IMR-90 (cell line): ENCODE measurements at regions not wholly inside any gene's neighbourhood (a gene's known extent, or its start where the extent isn't known, plus 50 kb on each side); places are given as distances from the start of the nearest gene placed in this dataset.

Source experiments
- ATAC-seq: fragments of 200-7000 bp; cut with Tn5 transposase; 2 replicates; pipeline ENCODE4 v1.9.1; 2020; ENCODE audit warnings: low read depth, mild to moderate bottlenecking, moderate library complexity
- BruUV-seq: library from RNA; stranded (reverse); fragments of 400-500 nt; replicated peaks from 2 replicates; lab custom pipeline; 2021; lab: Mats Ljungman, UMichigan
- CTCF ChIA-PET: fragments of 300-600 bp; formaldehyde crosslinking; extraction: SDS; loops from one replicate; lab custom pipeline; 2021; ENCODE audit warnings: antibody characterized with exemption; lab: Yijun Ruan, JAX
- POLR2A ChIA-PET: fragments of 300-600 bp; sonication (Branson Sonifier 250); formaldehyde crosslinking; loops from one replicate; lab custom pipeline; 2022; ENCODE audit warnings: antibody characterized with exemption; ENCODE audit not compliant: unreplicated experiment; lab: Charles Lee
- DNase-seq: peaks from one replicate; pipeline ENCODE4 v3.0.0; 2013
- H2AFZ ChIP-seq: replicated peaks from 2 replicates; pipeline ENCODE3; 2013; ENCODE audit warnings: low read length, mild to moderate bottlenecking; ENCODE audit not compliant: poor library complexity
- H2AK5ac ChIP-seq: 2 replicates; pipeline ENCODE4 v1.6.1; 2013; ENCODE audit warnings: low read depth, low read length, inconsistent platforms
- H2AK9ac ChIP-seq: replicated peaks from 2 replicates; pipeline ENCODE3; 2013; ENCODE audit warnings: mild to moderate bottlenecking, low read depth, low read length, moderate library complexity; ENCODE audit not compliant: poor library complexity
- H2BK120ac ChIP-seq: 2 replicates; pipeline ENCODE4 v1.6.1; 2013; ENCODE audit warnings: low read depth, low read length, inconsistent platforms
- H2BK15ac ChIP-seq: 3 replicates; pipeline ENCODE4 v1.6.1; 2013; ENCODE audit warnings: low read depth, low read length, inconsistent platforms
- H2BK20ac ChIP-seq: 2 replicates; pipeline ENCODE4 v1.6.1; 2013; ENCODE audit warnings: low read depth, mild to moderate bottlenecking, inconsistent platforms, low read length, moderate library complexity
- H2BK5ac ChIP-seq: 2 replicates; pipeline ENCODE4 v1.6.1; 2013; ENCODE audit warnings: mild to moderate bottlenecking, low read depth, low read length, inconsistent platforms; ENCODE audit not compliant: poor library complexity, severe bottlenecking
- H3K14ac ChIP-seq: replicated peaks from 2 replicates; pipeline ENCODE4 v1.6.1; 2013; ENCODE audit warnings: low read depth, low read length, inconsistent platforms
- H3K18ac ChIP-seq: 2 replicates; pipeline ENCODE4 v1.6.1; 2013; ENCODE audit warnings: low read depth, low read length, control low read depth
- H3K23ac ChIP-seq: 2 replicates; pipeline ENCODE4 v1.6.1; 2013; ENCODE audit warnings: low read depth, low read length, inconsistent platforms
- H3K27ac ChIP-seq: 2 replicates; pipeline ENCODE4 v1.5.1; 2013; ENCODE audit warnings: mild to moderate bottlenecking, control low read depth, low read length; ENCODE audit not compliant: insufficient read depth
- H3K27me3 ChIP-seq: 2 replicates; pipeline ENCODE4 v1.6.1; 2013; ENCODE audit warnings: low read length; ENCODE audit not compliant: control insufficient read depth, insufficient read depth
- H3K36me3 ChIP-seq: 2 replicates; pipeline ENCODE4 v1.6.1; 2013; ENCODE audit warnings: low read length, mixed read lengths; ENCODE audit not compliant: control insufficient read depth, insufficient read depth
- H3K4ac ChIP-seq: 2 replicates; pipeline ENCODE4 v1.6.1; 2013; ENCODE audit warnings: low read depth, low read length, inconsistent platforms
- H3K4me1 ChIP-seq: 2 replicates; pipeline ENCODE4 v1.6.1; 2013; ENCODE audit warnings: low read length, mixed read lengths; ENCODE audit not compliant: control insufficient read depth, insufficient read depth
- H3K4me2 ChIP-seq: 2 replicates; pipeline ENCODE4 v1.6.1; 2013; ENCODE audit warnings: low read depth, mild to moderate bottlenecking, control low read depth, low read length, moderate library complexity
- H3K4me3 ChIP-seq: 2 replicates; pipeline ENCODE4 v1.5.1; 2013; ENCODE audit warnings: low read depth, mild to moderate bottlenecking, control low read depth, low read length, moderate library complexity; ENCODE audit not compliant: insufficient read depth
- H3K56ac ChIP-seq: 2 replicates; pipeline ENCODE4 v1.6.1; 2013; ENCODE audit warnings: low read length, inconsistent platforms; ENCODE audit not compliant: insufficient read depth; ENCODE audit errors: extremely low read depth
- H3K79me1 ChIP-seq, 2 experiments: 2 replicates each; pipeline ENCODE4 v1.6.1; 2013; ENCODE audit warnings: low read length in 2 of 2, inconsistent platforms in 1 of 2, low read depth in 1 of 2
- H3K9ac ChIP-seq: 2 replicates; pipeline ENCODE4 v1.6.1; 2013; ENCODE audit warnings: low read depth, low read length, control low read depth
- H3K9me1 ChIP-seq: 2 replicates; pipeline ENCODE4 v1.6.1; 2013; ENCODE audit warnings: low read length, inconsistent platforms; ENCODE audit not compliant: insufficient read depth
- H3K9me3 ChIP-seq: 2 replicates; pipeline ENCODE4 v1.6.1; 2013; ENCODE audit warnings: low read length; ENCODE audit not compliant: control insufficient read depth, insufficient read depth
- H4K20me1 ChIP-seq: 2 replicates; pipeline ENCODE4 v1.6.1; 2013; ENCODE audit warnings: low read length, inconsistent platforms; ENCODE audit not compliant: insufficient read depth
- H4K5ac ChIP-seq: 2 replicates; pipeline ENCODE4 v1.6.1; 2013; ENCODE audit warnings: mild to moderate bottlenecking, low read depth, low read length, control low read depth
- H4K8ac ChIP-seq, 2 experiments: 2 replicates each; pipeline ENCODE4 v1.6.1; 2013; ENCODE audit warnings: low read depth in 2 of 2, low read length in 2 of 2, control low read depth in 1 of 2, inconsistent platforms in 1 of 2
- H4K91ac ChIP-seq: 2 replicates; pipeline ENCODE4 v1.6.1; 2013; ENCODE audit warnings: low read depth, low read length, inconsistent platforms; ENCODE audit not compliant: insufficient read depth
- CEBPB ChIP-seq: IDR thresholded peaks from 2 replicates; pipeline ENCODE4 v1.6.1; 2012; ENCODE audit warnings: low read depth, low read length, improper control_type of control experiment
- RAD21 ChIP-seq: IDR thresholded peaks from 2 replicates; pipeline ENCODE4 v1.6.1; 2012; ENCODE audit warnings: low read length, improper control_type of control experiment
- RFX5 ChIP-seq: IDR thresholded peaks from 2 replicates; pipeline ENCODE4 v1.8.0; 2012; ENCODE audit warnings: low read depth, mild to moderate bottlenecking, low read length, moderate library complexity
- SMC3 ChIP-seq: fragments of 150-350 bp; IDR thresholded peaks from 2 replicates; pipeline ENCODE4 v1.6.1; 2016; ENCODE audit warnings: low read depth, mild to moderate bottlenecking, antibody characterized with exemption, low read length, moderate library complexity
- WGBS, 2 experiments: methylation state at CpG; one replicate each; pipeline versions ENCODE4 v1.1.5 to v1.1.7; 2013; ENCODE audit warnings: missing lambda C conversion rate in 2 of 2; ENCODE audit not compliant: insufficient read length in 1 of 2; ENCODE audit errors: extremely low coverage in 2 of 2; 5-methylcytosine and 5-hydroxymethylcytosine counted together
- dilution Hi-C: fragments of 300-500 bp; cut with HindIII; formaldehyde crosslinking; loops from one replicate; pipeline ENCODE4 v1.14.3; 2018; ENCODE audit warnings: low sequenced_read_pairs; ENCODE audit not compliant: unreplicated experiment
- in situ Hi-C: fragments of 300-500 bp; cut with MboI; formaldehyde crosslinking; loops from 3 replicates; pipeline ENCODE4 v1.14.3; 2019; ENCODE audit warnings: low sequenced_read_pairs, inconsistent platforms, mixed read lengths
- intact Hi-C: fragments of 100-400 bp; cut with micrococcal nuclease; formaldehyde crosslinking; loops from 2 replicates; pipeline ENCODE4 v1.10.0; 2022
- TF ChIP-seq, protein P1 (sequence below): conservative IDR thresholded peaks from 2 replicates; pipeline ENCODE4 v1.5.1; 2012; ENCODE audit warnings: mild to moderate bottlenecking, low read depth, low read length, improper control_type of control experiment
- TF ChIP-seq, protein P2 (sequence below): fragments of 150-350 bp; IDR thresholded peaks from 2 replicates; pipeline ENCODE4 v1.6.1; 2017; ENCODE audit warnings: mild to moderate bottlenecking, antibody characterized with exemption, low read length, low read depth

DNA sequence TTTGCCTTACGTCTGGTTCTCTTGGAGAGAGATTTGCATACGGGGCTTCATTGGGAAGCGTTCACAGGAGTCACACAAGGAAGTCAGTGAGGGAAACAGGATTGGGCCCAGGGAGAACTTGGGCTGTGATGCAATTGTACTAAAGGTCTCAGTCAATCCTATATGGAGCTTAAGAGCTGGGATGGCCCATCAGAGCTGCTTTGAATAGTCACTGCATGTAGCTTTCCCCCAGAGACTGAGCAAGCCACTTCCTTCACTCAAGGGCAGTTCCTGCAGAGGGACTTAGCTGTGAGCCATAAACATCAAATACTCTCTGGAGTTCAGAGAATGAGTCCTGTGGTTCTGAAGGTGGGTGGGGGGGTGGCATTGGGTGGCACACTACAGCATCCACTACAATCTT is 605.4 kb downstream of the MED13L start:
- Histone ChIP-seq H3K23ac (no peak overlapping the region), H2BK120ac (no peak overlapping the region), H2AK5ac (no peak overlapping the region), H2AK9ac (no peak overlapping the region), H3K27me3 (no peaks in the 10 kb centered on the region), H3K18ac (no peak overlapping the region), H3K14ac (no peak overlapping the region), H3K36me3 (no peaks in the 10 kb centered on the region), H3K4ac (no peak overlapping the region), H2BK15ac (no peak overlapping the region), H4K91ac (no peak overlapping the region), H3K4me2 (no peak overlapping the region), H3K9me3 (no peaks in the 10 kb centered on the region), H2BK20ac (no peak overlapping the region), H2BK5ac (no peak overlapping the region), H4K20me1 (no peaks in the 10 kb centered on the region), H3K4me1 (no peaks in the 10 kb centered on the region), H4K8ac (no peak overlapping the region), H3K27ac (no peak overlapping the region), H3K4me3 (no peak overlapping the region), H3K9ac (no peak overlapping the region), H4K5ac (no peak overlapping the region), H3K9me1 (no peaks in the 10 kb centered on the region), H3K56ac (no peak overlapping the region), H2AFZ (no peak overlapping the region), H3K79me1 (no peaks in the 10 kb centered on the region)
- no peak for ATAC-seq
- WGBS, 2 experiments: no CpG with 5 or more reads among the region's 3 CpGs
- in situ Hi-C loops (no loop called here), intact Hi-C loops (no loop called here), dilution Hi-C loops (no loop called here)
- no peak for DNase-seq
- CTCF ChIA-PET: no interaction called here
- no TSS peak for BruUV-seq
- TF ChIP-seq, protein P1, sequence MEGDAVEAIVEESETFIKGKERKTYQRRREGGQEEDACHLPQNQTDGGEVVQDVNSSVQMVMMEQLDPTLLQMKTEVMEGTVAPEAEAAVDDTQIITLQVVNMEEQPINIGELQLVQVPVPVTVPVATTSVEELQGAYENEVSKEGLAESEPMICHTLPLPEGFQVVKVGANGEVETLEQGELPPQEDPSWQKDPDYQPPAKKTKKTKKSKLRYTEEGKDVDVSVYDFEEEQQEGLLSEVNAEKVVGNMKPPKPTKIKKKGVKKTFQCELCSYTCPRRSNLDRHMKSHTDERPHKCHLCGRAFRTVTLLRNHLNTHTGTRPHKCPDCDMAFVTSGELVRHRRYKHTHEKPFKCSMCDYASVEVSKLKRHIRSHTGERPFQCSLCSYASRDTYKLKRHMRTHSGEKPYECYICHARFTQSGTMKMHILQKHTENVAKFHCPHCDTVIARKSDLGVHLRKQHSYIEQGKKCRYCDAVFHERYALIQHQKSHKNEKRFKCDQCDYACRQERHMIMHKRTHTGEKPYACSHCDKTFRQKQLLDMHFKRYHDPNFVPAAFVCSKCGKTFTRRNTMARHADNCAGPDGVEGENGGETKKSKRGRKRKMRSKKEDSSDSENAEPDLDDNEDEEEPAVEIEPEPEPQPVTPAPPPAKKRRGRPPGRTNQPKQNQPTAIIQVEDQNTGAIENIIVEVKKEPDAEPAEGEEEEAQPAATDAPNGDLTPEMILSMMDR: no peak
- TF ChIP-seq SMC3: no peak
- TF ChIP-seq RAD21: no peak
- no peak for TF ChIP-seq RFX5
- TF ChIP-seq, protein P2, sequence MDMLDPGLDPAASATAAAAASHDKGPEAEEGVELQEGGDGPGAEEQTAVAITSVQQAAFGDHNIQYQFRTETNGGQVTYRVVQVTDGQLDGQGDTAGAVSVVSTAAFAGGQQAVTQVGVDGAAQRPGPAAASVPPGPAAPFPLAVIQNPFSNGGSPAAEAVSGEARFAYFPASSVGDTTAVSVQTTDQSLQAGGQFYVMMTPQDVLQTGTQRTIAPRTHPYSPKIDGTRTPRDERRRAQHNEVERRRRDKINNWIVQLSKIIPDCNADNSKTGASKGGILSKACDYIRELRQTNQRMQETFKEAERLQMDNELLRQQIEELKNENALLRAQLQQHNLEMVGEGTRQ: no peak
- TF ChIP-seq CEBPB: no peak
- POLR2A ChIA-PET: no interaction called here
